Endodermal cell (in vitro differentiated cells): ENCODE measurements at regions not wholly inside any gene's neighbourhood (a gene's known extent, or its start where the extent isn't known, plus 50 kb on each side); places are given as distances from the start of the nearest gene placed in this dataset.
A peak's percentile ranks its signal among the peaks of the same experiment; 100 is the strongest.

Experiments used
- DNase-seq: peaks from one replicate; pipeline ENCODE4 v3.0.0-alpha.2; 2017
- H3K27ac ChIP-seq: 2 replicates; pipeline ENCODE4 v1.5.1; 2013; ENCODE audit warnings: mild to moderate bottlenecking, low read depth, low read length, moderate library complexity
- H3K27me3 ChIP-seq: 2 replicates; pipeline ENCODE4 v1.6.1; 2013; ENCODE audit warnings: mild to moderate bottlenecking, low read length, moderate library complexity; ENCODE audit not compliant: insufficient read depth, control insufficient read depth, poor library complexity, severe bottlenecking
- H3K36me3 ChIP-seq: 2 replicates; pipeline ENCODE4 v1.7.0; 2013; ENCODE audit warnings: mild to moderate bottlenecking, low read length, moderate library complexity; ENCODE audit not compliant: control insufficient read depth, insufficient read depth
- H3K4me1 ChIP-seq: one replicate; pipeline ENCODE4 v1.7.0; 2013; ENCODE audit warnings: low read length; ENCODE audit not compliant: control insufficient read depth, insufficient read depth
- H3K4me3 ChIP-seq: 2 replicates; pipeline ENCODE4 v1.5.1; 2013; ENCODE audit warnings: mild to moderate bottlenecking, low read length, moderate library complexity
- H3K9ac ChIP-seq: 2 replicates; pipeline ENCODE4 v1.6.1; 2013; ENCODE audit warnings: mild to moderate bottlenecking, low read length, moderate library complexity; ENCODE audit not compliant: poor library complexity, severe bottlenecking; ENCODE audit errors: extremely low read depth
- H3K9me3 ChIP-seq: 2 replicates; pipeline ENCODE4 v1.6.1; 2013; ENCODE audit warnings: mild to moderate bottlenecking, low read length, moderate library complexity; ENCODE audit not compliant: control insufficient read depth
- H3K27ac Mint-ChIP-seq: 2 replicates; pipeline ENCODE4 v1.8.0; 2020; ENCODE audit warnings: mixed read lengths
- H3K27me3 Mint-ChIP-seq: 2 replicates; pipeline ENCODE4 v1.8.0; 2021; ENCODE audit warnings: mild to moderate bottlenecking, mixed read lengths; ENCODE audit not compliant: insufficient read depth
- H3K36me3 Mint-ChIP-seq: 2 replicates; pipeline ENCODE4 v1.8.0; 2020; ENCODE audit warnings: low read depth, mixed read lengths
- H3K4me1 Mint-ChIP-seq: 2 replicates; pipeline ENCODE4 v1.8.0; 2020; ENCODE audit warnings: mixed read lengths
- H3K4me3 Mint-ChIP-seq: 2 replicates; pipeline ENCODE4 v1.8.0; 2020; ENCODE audit warnings: mild to moderate bottlenecking, moderate library complexity, mixed read lengths
- H3K9me3 Mint-ChIP-seq: 2 replicates; pipeline ENCODE4 v1.8.0; 2020; ENCODE audit warnings: mild to moderate bottlenecking, mixed read lengths
- CTCF ChIP-seq: fragments of 200-600 bp; sonication (generic); conservative IDR thresholded peaks from 2 replicates; pipeline ENCODE4 v1.5.0; 2021; ENCODE audit warnings: antibody characterized with exemption, mild to moderate bottlenecking
- WGBS, 2 experiments: methylation state at CpG; one replicate each; pipeline versions ENCODE4 v1.1.5 to v1.1.7; 2013; ENCODE audit warnings: missing lambda C conversion rate in 2 of 2, mixed read lengths in 1 of 2; ENCODE audit not compliant: insufficient coverage in 1 of 2, insufficient read length in 1 of 2; 5-methylcytosine and 5-hydroxymethylcytosine counted together

- TF ChIP-seq CTCF = no peak
- H3K4me1 Mint-ChIP-seq = peaks cover 7% of the 10 kb centered on the region
- no peak for DNase-seq
- H3K4me3 Mint-ChIP-seq = no peak overlapping the region
- peak overlapping the region; percentile 63 for H3K27ac ChIP-seq
- peaks cover 6% of the 10 kb centered on the region for H3K4me1 ChIP-seq
- no peaks in the 10 kb centered on the region for H3K36me3 Mint-ChIP-seq
- H3K4me3 ChIP-seq = no peak overlapping the region
- H3K27ac Mint-ChIP-seq = no peak overlapping the region
- H3K27me3 Mint-ChIP-seq = peaks cover 1% of the 10 kb centered on the region
- H3K36me3 ChIP-seq = no peaks in the 10 kb centered on the region
- no peak overlapping the region for H3K9ac ChIP-seq
- H3K9me3 ChIP-seq = no peaks in the 10 kb centered on the region
- no peaks in the 10 kb centered on the region for H3K27me3 ChIP-seq
- H3K9me3 Mint-ChIP-seq = no peaks in the 10 kb centered on the region
Measured at GRCh38 chr16:7027401-7027800, 305.2 kb upstream of the RBFOX1 start.

GRCh38 chr16:7026639-7027038 lies 306.0 kb upstream of the RBFOX1 start:
- Histone ChIP-seq H3K27ac (no peak overlapping the region), H3K27me3 (no peaks in the 10 kb centered on the region), H3K36me3 (no peaks in the 10 kb centered on the region), H3K9me3 (no peaks in the 10 kb centered on the region), H3K4me3 (no peak overlapping the region), H3K4me1 (peaks cover 6% of the 10 kb centered on the region), H3K9ac (no peak overlapping the region)
- Mint-ChIP-seq H3K4me3 (no peak overlapping the region), H3K27me3 (peaks cover 1% of the 10 kb centered on the region), H3K36me3 (no peaks in the 10 kb centered on the region), H3K9me3 (no peaks in the 10 kb centered on the region), H3K4me1 (peaks cover 7% of the 10 kb centered on the region), H3K27ac (no peak overlapping the region)
- 80 to 100% methylated on average over 1 to 6 of the region's 6 CpGs for WGBS, 2 experiments
- DNase-seq = no peak
- no peak for TF ChIP-seq CTCF

GRCh38 chr16:7025616-7026190 lies 306.9 kb upstream of the RBFOX1 start:
- Mint-ChIP-seq H3K27me3 (peaks cover 1% of the 10 kb centered on the region), H3K27ac (no peak overlapping the region), H3K4me3 (no peak overlapping the region), H3K9me3 (no peaks in the 10 kb centered on the region), H3K36me3 (no peaks in the 10 kb centered on the region), H3K4me1 (peaks cover 7% of the 10 kb centered on the region)
- WGBS, 2 experiments = 42 to 47% methylated on average over 6 to 7 of the region's 7 CpGs
- Histone ChIP-seq H3K27me3 (no peaks in the 10 kb centered on the region), H3K9me3 (no peaks in the 10 kb centered on the region), H3K27ac (no peak overlapping the region), H3K9ac (no peak overlapping the region), H3K4me3 (no peak overlapping the region), H3K4me1 (peaks cover 6% of the 10 kb centered on the region), H3K36me3 (no peaks in the 10 kb centered on the region)
- peak; percentile 92 for TF ChIP-seq CTCF
- DNase-seq = peak; percentile 96
